ENCODE measurements at regions not wholly inside any gene's neighbourhood (a gene's known extent, or its start where the extent isn't known, plus 50 kb on each side); places are given as distances from the start of the nearest gene placed in this dataset.

GRCh38 chr13:71254384-71254783 is 612.6 kb downstream of the DACH1 start:
- TF ChIP-seq CTCF (conservative IDR thresholded peaks at IDR 0.05) (no peak), EZH2 (IDR thresholded peaks at IDR 0.05; ENCODE audit: low read depth) (no peak)

All from PC-9 (cell line).